ENCODE measurements at regions not wholly inside any gene's neighbourhood (a gene's known extent, or its start where the extent isn't known, plus 50 kb on each side); places are given as distances from the start of the nearest gene placed in this dataset.
"Not testable (repeated sequence)": the region's sequence is repeated elsewhere in the genome, so short reads cannot be mapped to it uniquely, and the experiment has no call there.

DNA sequence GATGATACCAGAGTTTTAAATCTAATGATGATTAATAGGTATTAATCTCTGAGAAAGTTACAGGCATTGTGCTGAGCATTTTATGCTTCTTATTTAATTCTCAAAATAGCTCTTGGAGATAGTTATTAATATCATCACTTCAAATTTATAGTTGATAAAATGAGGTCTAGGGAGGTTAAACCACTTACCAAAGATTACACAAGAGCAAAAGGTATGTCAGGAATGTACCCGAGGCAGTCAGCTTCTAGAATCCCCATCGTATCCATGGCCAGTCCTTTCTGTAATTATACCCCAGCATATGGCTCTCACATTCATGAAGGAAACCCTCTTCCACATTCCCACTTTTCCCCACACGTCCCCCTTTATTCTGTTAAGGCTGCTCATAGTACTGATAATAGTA, 421.3 kb downstream of the PYDC2 start:
- no peak for FAIRE-seq

DNA sequence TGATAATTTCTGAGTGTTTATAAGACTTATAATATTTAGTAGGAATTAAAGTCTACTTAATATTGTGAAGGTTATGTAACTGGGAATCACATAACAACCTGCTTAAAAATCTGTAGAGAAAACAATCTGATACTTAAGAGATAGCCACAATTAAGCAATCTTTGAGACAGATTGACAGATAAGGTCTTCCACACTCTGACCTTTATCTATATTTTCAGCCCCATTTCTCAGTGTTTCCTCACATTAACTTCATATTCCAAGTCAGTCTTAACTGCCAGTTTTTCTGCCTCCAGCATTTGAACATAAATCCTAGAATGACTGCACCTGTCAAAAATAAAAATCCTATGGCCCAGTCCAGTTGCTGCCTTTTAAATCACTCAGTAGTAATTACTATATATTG, 423.2 kb downstream of the PYDC2 start:
- no peak for FAIRE-seq

DNA sequence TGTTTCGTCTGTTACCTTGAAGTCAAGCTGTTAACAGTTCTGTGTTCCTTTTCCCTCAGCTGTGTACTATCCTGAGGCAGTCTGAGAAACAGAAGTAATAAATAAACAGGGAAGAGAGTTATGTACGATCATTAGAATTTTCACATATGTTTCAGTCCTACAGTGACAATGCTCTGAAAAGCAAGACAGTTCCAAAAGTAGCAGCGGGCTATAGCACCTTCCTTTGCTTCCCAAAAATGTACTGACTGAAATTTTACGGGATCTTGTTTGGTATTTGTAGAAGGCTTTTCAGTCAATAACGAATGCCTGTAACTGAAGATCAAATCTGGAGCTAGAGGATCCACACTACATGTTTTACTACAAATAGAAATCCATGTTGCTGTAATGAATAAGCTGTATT, 428.1 kb downstream of the PYDC2 start:
- no peak for FAIRE-seq

DNA sequence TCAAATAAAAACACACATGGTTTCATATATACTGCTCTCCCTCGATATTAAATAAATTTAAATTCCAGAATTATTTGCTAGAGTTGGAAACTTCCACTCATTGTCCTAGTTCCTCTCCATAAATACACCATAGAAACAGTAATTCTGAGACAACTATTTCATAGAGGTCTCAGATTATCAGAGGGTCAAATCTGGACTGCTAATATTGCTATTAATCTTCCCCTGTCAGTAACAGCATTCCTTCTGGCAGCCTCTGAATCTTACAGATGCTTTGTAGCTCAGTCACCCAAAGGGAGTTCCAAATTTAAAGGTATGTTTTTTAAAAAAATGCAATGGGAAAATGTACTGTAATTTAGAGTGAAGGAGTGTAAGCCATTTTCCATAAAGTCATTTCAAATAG, 428.8 kb downstream of the PYDC2 start:
- no peak for FAIRE-seq

DNA sequence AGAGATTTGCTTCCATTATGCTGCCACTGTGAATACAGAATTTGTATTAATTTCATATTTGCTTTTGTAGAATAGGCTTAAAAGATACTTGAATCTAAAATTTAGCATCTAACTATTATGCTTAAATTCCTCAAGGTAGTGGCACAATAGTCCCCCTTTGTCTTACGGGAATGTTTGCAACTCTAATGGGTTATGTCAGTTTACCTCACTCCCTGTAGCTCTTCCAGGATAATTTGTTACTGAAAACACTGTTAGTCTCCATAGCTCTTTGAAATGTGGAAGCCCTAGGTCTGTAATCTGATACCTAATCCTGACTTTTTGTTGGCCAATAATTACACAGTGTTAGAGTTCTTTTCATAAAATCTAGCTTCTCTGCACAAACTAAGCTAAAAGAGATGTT, 433.4 kb downstream of the PYDC2 start:
- FAIRE-seq, result no peak

DNA sequence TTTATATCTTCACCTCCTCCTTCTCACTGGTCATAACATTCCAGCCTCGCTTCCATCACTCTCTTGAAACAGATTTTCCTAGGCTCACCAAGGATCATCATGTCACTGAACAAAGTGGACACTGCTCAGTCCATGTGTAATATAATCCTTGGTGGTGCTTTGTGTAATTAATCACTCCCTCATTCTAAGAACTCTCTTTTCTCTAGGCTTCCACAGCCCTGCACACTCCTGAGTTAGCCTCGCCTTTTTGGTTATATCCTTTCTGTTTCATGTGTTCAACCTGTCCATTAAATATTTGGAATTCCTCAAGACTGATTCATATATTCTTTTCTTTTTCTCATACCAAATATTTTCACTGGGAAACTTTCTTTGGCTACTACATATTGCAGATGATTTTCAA, 440.8 kb downstream of the PYDC2 start:
- no peak for FAIRE-seq

DNA sequence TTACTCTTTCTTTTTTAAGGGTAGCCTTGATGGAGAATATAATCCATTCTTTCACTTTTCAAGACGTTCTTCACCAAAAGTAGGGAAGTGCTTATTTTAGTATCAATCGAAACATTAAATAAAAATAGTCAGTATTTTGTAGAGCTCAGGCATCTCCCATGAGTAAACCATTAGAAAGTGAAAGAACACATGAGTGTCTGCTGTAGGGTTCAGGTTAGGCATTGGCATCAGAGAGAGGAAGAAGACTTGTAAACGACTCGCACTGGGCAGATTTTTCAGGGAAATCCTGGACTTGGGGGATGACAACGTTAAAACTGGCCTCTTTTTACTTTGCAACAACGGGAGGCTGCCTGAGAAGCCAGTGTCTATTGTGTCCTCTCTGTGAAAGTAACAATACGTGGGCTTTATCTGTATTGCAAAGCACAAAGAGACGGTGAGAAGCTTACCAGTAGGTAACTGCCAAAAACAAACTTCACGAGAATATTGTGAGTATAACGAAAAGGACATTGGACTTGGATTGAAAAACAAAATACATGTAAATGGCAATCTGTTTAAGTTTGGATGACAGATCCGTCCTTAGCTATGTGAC, 451.7 kb downstream of the PYDC2 start:
- FAIRE-seq, result no peak

DNA sequence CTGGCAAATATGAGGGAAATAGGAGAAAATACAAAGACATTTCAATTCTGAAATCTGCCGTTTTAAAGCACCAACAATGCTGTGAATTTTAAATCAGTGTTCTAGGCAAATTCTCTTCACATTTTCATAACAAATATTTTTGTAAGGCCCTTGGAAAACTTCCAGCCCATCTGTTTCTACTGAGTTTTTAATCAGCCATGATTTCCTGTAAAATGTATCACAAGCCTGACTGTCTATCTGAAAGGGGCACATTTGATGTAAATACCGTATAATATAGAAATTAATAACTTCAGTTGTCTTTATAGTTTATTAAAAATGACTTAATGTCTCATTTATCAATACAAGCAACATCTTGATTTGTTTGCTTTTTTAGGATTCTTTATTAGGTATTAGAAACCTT, 454.7 kb downstream of the PYDC2 start:
- FAIRE-seq, result no peak

DNA sequence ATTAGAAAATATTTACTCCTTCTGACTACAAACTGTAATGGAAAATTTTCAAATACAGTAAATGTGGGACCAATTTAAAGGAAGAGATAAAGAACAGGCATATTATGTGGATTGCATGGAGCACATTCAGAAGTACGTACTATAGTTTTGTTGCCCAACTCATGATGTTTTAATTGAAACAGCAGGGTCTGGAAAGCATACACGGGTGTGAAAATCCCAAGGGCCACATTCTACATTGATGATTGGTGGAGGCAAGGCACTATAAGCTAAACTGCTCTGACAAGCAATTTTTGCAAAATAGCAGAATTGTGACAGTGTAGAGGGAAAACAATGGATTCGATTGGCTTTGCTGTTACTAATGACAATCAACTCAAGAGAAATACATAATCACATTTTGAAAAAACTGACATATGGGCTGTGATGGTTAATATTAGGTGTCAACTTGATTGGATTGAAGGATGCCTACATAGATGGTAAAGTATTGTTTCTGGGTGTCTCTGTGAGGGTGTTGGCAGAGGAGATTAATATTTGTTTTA, 458.6 kb downstream of the PYDC2 start:
- no peak for FAIRE-seq

DNA sequence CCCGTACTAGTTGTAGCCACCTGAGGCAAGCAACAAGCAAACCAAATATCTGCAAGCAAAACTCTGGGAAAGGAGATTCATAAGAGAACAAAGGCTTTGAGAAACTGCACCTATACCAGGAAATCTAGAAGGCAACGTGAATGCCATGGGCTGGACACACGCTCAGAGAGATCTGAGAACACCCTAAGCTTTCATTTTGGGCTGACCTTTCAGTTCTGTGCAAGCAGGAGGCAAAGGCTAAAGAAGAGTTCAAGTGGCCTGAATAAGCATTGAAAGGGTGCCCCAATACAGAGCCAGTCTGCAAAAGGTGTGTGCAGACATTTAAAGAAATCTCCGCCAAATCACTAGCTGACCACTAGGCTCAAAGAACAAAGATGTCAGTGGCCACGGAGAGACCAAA, 461.6 kb downstream of the PYDC2 start:
- no peak for FAIRE-seq

DNA sequence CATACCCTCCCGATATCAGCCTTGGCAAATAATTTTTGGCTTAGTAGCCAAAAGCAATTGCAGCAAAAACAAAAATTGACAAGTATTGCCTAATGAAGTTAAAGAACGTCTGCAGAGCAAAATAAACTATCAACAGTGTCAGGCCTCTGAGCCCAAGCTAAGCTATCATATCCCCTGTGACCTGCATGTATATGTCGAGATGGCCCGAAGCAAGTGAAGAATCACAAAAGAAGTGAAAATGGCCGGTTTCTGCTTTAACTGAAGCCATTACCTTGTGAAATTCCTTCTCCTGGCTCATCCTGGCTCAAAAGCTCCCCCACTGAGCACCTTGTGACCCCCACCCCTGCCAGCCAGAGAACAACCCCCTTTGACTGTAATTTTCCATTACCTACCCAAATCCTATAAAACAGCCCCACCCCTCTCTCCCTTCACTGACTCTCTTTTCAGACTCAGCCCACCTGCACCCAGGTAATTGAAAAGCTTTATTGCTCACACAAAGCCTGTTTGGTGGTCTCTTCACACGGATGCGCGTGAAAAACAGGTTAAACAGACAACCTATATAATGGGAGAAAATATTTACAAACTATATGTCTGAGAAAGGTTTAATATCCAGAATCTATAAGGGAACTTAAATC, 466.3 kb downstream of the PYDC2 start:
- FAIRE-seq, result not testable (repeated sequence)

DNA sequence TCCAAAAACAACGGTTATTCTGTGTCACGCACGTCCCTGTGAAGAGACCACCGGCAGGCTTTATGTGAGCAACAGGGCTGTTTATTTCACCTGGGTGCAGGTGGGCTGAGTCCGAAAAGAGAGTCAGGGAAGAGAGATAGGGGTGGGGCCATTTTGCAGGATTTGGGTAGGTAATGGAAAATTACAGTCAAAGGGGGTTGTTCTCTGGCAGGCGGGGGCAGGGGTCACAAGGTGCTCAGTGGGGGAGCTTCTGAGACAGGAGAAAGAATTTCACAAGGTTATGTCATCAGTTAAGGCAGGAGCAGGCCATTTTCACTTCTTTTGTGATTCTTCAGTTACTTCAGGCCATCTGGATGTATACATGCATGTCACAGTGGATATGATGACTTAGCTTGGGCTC, 467.0 kb downstream of the PYDC2 start:
- FAIRE-seq, result not testable (repeated sequence)

DNA sequence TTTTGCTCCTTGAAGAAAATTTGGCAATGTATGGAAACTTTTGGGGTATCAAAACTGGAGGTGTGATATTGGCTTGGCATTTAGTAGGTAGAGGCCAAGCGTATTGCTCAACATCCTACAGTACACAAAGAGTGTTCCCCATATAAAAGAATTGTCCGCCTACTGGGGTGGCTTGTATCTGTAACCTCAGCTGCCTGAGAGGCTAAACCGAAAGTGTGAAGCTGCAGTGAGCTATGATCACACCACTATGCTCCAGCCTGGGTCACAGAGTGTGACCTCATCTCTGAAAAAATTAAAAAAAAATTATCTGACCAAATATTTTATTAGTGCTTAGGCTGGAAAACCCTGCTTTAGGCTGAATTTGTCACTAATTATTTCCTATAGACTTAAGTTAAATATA, 483.9 kb downstream of the PYDC2 start:
- FAIRE-seq, result no peak

DNA sequence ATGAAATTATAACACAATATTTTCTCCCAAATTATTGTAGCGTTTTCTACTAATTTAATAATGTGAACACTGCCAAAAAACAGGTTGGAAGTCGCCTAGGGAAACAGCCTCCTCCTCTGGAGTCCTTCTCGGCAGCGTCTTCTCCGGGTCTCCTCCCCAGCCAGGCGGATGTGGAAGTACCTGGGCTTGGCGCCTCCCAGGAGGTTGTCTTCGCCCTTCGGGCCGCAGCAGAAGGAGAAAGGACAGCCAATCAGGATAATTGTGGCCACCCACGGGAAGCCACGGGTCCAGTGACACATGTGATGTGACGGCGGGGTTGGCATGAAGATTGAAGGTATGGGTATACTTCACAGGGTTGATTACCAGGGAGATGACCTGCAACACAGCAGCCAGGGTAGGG, 491.2 kb downstream of the PYDC2 start:
- FAIRE-seq, result no peak

DNA sequence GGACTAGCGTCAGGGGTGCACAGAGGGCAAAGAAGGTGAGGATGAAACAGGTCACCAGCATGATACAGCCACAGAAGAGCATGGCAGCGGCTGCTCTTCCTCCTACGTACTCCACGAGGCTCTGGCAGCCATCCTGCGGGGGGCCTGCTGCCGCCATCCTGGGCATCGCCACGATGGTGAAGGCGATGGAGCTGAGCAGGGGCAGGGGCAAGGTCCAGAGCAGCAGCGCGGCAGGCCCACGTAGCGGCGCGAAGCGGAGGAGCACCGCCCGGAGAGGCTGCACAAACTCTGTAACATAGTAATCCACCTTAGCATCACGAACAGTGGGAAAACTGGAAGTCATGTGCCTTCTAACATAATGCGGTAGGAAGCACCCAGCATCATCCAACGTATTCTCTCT, 491.6 kb downstream of the PYDC2 start:
- FAIRE-seq, result no peak

DNA sequence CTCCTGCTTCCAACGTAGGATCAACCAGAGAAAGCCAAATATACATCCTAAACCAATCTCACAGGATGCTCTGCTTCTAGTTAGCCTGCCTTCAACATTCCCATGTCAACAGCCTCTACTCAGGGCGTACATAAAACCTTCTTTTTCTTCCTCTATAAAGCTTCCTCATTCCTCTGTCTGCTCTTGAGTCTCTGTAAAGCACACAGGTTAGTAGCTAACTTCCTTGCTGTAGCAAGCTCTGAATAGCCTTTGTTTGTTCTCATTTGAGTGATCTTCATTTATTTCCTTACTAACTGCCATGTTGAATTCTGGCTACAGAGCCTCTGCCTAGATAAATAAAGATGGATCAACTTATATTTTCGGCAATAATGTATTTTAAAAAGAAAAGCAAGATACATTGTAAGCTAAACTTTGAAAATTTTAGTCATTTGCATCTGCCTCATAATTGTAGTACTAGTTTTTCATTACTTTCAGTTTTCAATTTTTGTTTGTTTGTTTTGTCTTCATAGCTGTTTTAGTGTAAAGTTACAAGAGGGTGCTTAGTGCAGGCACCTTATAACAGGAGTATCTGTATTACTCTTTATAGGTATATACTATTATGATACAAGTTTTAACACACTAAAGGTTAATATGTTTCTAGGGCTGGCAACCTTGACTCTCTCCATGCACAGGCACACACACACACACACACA, 498.2 kb downstream of the PYDC2 start:
- no peak for FAIRE-seq

DNA sequence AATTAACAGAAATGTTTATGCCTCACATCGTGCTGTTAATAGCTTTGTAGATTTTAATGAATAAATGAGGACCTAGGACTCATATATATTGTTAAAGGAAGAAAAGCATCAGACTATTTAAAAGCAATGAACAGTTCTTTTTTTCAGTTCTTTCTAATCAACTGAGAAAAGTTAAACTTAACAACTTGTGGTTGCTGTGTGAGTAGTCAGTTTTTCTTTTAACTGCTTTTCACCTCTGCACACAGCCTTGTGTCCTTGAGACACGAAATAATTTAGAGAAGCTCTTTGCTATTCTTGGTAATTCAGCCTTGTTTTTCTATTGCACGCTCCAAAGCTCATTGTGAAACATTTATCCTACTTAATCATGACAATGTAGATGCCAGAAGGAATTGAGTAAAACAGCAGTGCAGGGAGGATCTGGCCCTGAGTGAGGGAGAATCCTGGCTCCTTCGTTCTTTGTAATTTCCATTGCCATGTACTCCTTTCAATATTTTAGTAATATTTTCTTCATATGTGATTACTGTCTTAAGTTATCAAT, 499.0 kb downstream of the PYDC2 start:
- FAIRE-seq, result no peak

DNA sequence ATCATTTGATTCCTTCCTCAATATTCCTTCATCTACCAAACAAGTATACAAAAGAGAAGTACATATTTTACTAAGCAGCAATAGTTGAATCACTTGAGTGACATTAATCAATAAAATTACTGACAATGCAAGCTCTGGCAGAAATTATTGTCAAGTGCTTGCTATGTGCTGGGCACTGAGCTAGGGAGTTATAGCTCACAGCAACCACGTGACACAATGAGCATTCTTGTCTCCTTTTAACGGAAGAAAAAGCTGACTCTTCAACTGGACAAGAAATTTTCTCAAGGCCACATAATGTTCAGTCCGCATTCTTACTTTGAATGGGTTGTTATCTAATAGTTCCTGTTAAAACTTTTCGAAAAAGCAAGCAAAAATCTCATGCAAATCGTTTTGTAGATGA, 500.1 kb downstream of the PYDC2 start:
- no peak for FAIRE-seq

DNA sequence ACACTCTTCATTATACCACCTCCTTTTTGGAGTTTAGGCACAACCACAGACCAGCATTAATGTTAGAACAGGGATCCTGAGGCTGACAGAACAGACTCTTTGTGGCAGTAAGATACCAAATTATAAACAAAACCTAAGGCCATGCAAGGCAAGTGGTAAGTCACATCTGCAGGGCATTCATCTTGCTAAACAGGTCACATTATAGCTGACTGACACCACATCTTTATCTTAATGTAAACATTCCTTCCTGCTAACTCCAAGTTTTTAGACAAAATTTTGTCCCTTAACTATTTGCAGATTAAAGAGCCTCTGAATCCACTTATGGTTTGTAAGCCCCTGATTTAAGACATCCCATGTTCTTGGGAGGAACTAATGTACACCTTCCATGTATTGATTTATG, 500.6 kb downstream of the PYDC2 start:
- no peak for FAIRE-seq

DNA sequence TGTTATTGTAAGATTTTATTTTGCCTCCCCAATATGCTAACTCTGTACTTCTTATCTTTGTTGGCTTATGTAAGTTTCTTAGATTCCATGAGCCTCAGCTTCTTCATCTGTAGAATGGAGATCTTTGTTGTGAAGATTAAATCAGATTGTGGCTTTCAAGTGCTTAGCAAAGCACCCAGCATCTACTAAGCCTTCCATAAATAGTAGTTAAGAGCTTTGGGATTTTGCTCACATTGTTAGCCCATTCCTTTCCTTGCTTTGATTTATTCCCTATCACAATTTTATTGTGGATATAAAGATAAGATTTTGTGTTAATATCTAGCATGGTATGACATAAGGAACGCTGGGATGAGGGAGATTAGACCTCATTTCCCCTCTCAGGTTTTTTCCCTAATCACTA, 501.4 kb downstream of the PYDC2 start:
- FAIRE-seq, result no peak

DNA sequence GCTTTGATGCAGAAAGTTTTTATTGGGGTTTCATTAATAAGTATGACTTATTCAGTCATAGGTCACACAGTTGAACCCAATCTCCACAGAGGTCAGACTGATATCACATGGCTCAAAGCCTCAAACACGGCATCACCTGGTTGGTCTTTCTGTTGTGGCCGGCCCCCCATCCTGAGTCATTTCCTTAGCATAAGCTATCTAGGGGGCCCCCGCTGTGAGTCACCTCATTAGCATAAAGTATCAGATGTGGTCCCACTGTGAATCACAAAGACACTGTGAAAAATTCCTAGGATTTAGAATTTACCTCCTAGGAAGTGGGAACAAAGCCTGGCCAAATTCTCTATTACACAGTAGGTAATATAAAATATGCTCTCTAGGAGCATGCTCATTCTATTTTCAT, 502.2 kb downstream of the PYDC2 start:
- FAIRE-seq, result no peak

DNA sequence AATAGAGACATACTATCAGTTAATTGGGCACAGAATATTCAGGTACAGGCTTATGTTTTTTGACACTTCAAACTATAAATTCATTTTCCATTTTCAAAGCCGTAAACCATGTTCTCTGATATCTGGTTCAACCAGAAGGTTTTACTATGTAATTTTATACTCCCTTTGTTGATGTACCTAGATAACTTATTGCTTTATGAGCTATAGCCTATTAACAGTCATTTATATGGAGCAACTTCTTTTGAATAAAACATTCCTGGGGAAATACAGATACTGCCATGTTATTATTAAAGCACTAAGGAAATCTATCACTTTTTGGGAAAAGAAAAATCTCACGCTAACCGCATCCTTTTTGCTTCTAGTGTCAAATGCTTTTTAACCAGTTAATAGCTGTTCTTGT, 505.6 kb downstream of the PYDC2 start:
- FAIRE-seq, result no peak

DNA sequence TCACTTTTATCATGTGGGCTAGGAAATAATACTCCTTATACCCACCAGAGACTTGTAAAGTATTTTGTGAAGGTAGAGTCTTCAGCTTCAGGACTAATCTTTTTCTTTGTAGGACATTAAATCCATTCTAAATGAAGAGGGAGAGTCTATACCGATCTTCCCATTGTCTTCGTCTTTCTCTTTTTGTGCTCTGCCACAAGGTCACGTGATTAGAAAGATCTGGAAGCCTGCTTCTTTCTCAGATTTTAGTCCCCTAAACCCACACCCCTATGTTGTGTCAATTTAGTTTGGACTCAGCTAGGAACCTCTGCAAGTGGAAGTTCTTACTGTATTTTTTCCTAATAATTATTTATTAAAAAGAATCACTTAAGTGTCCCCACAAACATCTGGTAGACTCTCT, 507.3 kb downstream of the PYDC2 start:
- no peak for FAIRE-seq
